Stimulated activated CD4-positive, alpha-beta T cell treated with anti-CD3 and anti-CD28 coated beads, Interleukin-15, amount 100 ng/mL, for 1 hour (primary cell): ENCODE measurements at regions not wholly inside any gene's neighbourhood (a gene's known extent, or its start where the extent isn't known, plus 50 kb on each side); places are given as distances from the start of the nearest gene placed in this dataset.
"Not testable (repeated sequence)": the region's sequence is repeated elsewhere in the genome, so short reads cannot be mapped to it uniquely, and the experiment has no call there.

ENCODE experiments used
- DNase-seq, 2 donors: peaks; one replicate each; pipeline ENCODE4 v3.0.0-alpha.2; 2020; ENCODE audit warnings: low read depth in 1 of 2, low spot score in 1 of 2

DNA sequence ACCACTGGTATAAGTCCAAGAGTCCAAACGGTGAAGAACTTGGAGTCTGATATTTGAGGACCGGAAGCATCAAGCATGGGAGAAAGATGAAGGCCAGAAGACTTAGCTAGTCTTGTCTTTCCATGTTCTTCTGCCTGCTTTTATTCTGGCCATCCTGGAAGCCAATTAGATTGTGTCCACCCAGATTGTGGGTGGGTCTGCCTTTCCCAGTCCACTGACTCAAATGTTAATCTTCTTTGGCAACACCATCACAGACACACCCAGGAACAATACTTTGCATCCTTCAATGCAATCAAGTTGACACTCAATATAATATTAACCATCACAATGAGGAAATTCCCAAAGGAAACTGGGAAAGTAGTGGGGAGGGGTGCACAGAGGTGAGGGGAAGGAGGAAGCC is 340.1 kb downstream of the BMP4 start:
- not testable (repeated sequence) for DNase-seq

DNA sequence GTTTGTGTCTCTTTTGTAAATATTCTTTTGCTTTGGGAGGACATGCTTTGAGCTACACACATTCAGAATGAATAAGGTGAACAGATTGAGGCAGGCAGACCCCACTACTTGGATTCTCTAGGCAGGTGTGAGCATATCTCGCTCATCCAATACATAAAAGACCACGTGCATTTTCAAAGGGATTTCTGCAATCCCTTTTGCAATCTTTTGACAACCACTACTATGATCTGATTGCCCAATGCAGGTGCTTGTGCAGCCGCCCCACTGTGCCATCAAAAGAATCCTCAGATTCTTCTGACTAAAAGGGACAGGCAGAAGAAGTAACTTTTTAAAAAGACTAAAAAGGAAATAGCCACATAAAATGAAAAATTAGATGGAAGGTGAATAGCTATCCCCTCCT is 341.4 kb downstream of the BMP4 start:
- DNase-seq = no peak

DNA sequence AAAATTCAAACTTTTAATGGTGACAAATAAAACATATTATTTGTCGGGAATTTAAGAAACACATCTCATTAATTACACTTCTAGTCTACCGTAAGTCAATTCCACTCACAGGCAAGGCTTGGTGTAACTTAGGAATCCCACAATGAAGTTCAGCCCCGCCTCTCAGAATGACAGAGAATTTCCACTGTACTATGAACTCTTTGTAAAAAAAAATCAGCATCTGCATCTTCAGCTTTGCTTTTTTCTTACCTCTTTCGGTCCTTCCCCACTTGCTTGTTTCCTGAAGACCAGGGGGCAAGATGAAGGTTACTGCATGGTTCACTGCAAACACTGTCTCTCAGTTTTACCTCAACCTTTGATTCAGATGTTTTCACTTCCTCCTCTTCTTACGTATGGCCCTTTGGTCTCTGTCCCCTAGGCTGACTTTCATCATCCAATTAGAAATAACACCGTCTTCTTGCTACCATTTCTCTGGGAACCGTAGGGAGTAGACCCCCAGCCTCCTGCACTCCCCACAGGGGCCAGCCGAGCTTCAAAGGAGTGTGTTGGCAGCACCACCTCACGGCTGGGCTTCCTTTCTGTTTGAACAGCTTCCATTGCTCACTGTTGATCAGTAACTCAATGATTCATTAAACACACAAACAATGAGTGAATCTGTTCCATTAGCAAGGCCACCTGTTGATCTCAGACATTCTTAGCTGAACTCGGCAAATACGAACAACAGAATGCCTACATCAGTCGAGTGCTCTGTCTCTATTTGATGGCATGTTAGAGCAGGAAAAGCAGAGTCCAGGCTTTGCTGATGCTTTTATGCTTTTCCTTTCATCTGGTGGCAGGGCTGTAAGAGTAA is 343.0 kb downstream of the BMP4 start:
- no peak for DNase-seq

DNA sequence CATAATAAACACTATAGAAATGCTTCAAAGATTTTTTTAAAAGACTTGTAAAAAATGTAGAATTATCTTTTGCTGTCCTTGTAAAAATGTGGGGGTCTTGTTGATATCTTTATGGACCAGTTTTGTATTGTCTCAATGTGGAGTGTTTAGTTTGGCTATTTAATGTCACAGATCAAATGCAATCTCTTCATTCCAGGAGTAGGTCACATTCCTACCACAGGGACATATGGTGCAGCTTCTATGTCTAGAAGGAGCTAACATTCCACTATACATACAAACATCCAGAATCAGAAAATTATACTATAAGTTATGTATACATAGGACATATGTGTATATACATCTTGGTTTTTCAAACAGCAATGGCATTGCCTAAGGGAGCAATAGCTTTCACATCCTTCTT is 345.7 kb downstream of the BMP4 start:
- no peak for DNase-seq

DNA sequence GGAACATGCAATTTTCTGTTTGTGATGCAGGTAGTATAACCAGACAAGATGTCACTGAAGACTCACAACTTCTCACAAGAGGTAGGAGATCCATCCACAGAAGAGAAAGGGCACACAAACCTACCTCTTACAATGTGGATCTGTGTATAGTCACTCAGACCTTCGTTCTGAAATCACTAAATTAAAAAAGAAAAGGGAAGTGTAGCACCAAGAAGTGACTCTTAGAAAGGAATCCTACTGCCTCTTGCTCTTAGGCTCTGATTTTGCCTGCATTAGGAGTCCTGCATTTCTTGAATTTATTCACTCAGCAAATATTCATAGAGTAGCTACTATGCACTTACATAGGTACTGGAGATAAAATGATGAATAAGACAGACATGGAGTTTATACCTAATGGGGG is 347.6 kb downstream of the BMP4 start:
- DNase-seq = no peak

DNA sequence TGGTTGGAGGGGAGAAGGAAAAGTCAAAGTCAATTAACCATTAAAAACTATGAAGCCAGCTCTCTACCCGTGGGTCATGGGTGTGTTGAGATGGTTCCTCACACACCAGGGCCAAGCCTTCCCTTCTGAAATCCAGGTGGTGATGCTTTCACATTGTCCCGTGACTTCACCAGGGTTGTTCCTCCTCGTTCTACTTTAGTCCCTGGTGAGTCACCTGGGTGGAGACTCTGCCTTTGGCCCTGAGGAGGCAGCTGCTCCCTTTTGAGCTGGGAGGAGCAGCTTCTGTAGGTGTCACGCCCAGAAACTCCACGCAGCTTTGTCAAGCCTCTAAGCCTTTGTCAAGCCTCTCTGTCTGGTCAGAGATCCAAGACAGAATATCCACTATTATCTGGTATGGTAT is 348.3 kb downstream of the BMP4 start:
- no peak for DNase-seq

DNA sequence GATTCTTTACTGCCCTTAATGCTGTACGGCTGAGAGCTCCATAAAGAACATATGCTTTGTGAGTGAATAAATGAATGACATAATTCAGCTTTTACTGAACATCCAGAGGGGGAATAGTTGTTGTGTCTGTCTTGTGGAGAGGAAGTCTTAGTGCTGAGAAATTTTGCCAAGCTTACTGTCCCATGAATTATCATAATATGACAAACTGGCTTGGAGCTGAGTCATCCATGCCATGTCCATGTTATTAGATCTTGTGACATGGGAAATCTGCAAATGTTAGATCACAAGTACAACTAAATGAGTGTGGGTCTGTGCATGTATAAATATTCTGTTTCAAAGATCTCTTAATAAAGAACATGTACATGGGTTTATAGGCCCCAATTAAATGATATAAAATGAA is 350.4 kb downstream of the BMP4 start:
- no peak for DNase-seq

DNA sequence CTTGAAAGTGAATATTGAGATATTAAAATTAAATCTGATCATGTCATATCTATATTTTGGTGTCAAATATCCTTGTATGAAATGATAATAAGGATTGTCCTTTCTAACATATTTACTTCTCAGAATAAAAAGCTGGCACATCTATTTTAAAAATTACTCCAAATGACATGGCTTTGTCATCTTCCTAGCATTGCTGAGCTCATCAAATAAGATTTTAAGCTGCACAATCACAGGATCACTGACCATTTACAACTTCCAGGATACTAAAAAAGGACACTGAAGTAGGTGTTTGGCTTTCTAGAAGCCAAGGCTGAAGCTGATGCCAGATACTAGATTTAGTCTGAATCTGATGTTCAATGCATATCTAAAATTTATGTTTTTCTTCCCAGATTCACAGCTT is 351.1 kb downstream of the BMP4 start:
- DNase-seq = no peak

DNA sequence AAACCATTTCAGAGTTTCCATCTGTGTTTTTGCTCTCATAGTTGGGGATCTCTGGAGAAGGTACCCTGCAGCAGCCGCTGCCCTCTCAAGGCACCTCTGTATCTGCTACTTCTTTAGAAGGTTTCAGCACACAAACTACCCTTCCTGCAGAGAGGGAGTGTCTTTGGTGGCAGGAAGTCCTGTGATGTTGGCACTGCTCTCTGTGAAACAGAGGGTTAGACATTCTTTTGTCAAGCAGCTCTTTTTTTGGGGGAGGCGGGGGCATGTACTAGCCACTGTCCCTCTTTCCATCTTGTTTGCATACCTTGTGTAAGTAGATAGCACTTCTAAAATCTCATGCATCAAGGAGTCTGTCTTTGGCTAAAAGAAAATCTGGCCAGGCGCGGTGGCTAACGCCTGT is 352.6 kb downstream of the BMP4 start:
- DNase-seq = no peak

DNA sequence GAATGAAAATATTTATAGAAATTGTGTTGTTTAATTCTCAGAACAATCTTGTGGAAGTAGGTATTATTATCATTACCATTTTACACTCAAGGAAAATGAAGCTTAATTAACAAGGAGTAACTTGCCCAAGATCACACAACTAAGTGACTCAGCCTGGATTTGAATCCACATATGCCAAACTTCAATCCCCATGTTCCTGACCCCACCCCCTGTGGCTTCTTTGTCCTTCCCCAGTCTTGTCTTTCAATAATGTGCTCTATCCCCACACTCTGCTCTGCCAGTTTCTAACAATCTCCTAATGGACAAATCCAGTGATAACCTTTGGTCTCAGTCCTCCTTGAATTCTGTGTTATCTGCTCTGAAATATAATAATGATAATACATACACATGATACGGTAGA is 355.2 kb downstream of the BMP4 start:
- DNase-seq = no peak

DNA sequence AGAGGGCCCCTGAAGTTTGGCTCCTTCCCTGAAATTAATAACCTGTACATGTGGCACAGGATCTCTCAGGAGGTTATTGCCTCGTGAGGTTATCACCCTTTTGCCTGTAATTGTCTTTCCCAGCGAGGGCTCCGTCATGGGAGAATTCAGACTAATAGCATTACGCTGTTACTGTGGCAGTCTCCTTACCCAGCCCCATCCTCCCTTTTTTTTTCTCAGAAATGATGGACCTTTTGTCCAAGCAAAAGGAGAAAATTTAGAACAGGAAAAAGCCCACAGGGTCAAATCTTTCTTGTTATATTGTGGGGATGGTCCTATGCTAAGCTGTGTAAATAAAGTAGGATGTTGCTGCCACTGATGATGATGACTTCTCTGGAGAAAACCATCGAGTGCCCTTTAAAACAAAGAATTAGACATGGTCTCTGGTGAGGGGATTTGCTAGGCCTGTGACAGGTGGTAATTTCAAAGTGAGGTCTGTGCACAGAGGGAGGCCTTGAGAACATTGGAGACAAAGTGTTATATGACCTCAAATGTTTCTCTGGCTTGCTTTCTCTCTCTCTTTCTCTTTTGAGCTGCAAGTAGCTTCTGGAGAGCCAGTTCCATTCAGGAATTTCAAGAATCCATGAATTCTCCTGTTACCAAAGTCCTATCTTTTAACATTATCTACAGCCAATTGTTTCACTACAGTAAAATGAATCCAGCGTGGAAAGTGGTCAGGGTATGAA is 357.2 kb downstream of the BMP4 start:
- no peak for DNase-seq

DNA sequence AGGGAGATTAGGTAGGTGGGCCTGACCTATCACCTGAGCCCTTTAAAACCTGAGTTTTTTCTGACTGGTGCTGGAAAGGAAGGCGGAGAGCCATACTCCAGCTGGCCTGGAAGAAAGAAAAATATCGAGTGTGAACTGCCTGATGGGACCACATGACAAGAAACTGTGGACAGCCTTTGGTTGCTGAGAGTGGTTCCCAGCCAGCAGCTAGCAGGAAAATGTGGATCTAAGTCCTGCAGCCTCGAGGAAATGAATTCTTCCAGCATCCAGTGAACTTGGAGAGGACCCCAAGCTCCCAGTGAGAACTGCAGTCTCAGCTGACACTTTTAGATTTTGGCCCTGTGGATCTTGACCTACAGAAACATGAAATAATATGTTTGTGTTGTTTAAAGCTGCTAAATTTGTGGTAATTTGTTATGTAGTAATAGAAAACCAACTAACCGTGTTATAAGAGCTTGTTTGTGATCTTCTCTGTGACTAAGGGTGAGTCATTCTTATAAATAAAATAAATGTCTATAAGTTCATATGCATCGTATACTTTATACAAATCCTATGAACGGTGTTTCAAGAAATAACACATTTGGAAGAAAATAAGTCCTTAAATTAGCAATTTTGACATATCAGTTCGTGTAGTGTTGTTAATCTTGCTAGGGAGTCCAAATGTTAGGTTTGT is 359.6 kb downstream of the BMP4 start:
- no peak for DNase-seq

DNA sequence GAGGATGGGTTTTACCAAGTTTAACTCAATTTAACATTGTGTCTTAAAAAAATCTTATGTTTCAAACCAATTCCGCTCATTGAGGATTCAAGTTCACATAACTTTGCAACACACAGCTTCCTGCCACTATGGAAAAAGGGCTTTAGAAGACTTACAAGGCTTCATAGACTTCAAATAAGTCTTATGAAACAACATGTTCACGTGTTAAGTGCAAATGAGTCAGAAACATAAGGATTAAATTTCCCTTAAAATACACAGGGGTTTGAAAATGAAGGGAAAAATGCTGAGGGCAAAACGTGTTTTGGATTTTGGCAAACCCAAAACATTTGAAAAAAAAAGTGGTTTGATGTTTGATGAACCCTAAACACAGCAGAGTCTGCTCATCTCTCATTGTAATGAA is 364.8 kb downstream of the BMP4 start:
- no peak for DNase-seq

DNA sequence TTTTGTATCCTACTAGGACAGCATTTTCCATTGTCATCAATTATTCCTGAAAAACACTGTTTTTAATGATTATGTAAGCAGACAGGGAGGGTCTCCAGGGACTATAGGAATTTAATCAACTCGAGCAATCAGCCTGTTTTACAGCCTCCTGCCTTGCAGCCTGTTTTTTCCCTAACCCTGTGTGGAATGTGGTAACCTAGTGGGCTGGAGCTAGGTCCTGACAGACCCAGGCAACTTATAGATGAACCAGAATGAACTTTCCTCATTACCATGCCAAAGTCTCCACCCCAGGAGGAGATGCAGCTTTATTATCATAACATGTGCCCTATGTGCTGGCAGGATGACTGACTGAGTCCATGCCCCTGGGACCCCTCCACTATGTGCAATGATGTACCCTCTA is 375.1 kb downstream of the BMP4 start:
- no peak for DNase-seq

DNA sequence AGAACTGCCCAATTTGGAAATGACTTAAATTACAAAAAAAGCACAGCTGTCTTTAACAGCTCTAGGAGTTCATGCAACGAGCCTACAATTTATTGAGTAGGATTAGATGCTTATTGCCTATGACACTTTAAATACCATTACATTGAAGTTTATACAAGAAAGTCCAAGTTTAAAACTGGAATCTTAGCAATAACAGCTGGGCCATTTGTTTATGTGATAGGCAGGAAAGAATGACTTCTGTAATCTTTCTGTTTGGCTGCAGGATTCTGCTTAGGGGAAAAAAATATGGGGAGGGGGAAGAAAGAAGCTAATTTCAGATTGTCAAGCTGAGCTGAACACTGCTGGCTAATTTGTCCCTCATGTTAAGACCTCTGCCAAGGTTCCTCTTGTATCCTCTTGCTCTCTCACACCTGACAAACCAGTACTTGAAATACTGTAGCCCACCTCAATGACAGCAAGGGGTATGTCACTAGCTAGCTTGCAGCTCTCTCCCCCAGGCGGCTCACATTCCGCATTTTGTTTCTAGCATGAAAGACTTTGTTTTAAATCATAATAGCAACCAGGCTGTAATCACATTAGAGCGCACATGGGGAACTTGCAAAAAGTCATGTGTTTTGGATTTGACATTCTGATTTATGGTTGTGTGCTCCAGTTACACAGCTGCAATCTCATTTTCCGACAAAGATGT is 384.8 kb downstream of the BMP4 start:
- no peak for DNase-seq

DNA sequence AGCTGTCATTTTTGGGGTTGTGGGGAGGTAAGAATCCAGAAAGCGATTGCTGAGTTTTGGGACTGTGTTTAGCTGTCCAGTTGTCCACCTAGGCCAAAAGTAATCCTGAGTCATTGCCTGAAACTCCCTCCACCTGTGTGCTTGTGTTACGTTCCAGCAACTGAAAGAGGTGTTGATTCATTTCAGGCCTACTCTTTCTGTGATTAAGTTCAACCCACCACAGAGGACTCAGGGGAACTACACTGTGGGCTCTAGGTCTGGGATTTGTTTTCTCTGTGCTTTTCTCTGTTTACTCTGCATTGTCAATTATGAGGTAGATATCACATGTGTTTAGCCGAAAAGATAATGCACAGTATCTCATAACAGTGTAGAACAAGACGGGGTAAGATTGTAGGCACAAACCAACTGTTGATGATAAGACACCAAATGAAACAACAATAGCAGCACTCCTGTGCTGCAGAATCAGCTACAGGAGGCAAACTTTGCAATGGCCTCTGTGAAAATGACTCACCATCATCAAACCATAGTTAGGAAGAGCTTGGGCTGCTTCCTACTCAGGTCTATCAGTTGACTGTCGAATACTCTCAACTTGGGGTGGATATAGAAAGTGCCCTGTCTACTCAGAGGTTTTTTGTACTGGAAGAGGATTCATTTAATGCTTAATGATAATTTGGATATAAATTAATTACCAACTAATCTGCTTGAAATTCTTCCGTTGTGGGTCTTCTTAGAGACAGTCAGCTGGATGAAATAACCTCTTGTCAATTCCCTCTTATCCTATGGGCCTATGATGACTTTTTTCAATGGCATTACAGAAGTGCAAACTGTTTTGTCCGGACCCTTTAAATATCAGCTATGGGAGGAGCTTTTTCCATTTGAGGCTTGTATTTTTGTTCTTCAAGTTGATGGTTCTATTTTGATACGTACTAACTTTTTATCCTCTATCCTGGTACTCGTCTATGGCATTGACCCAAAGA is 385.9 kb downstream of the BMP4 start:
- no peak for DNase-seq

DNA sequence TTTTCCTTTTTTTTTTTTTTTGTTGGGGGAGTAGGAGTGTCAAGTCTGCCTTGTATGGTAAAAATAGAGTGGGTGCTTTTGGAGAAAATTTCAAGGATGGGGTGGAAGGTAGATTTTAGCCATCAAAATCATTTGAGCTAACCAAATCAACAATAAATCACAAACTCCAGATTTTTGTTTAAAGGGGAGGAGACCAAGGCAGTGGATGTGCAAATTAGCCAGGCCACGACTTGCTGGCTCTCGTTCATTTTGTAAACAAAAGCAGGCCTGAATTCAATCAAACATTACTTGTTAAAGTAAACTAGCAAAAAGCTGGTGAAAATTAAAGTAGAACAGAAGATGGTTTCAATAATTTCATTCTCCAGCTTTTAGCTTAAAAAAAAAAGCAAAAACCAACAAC is 387.2 kb downstream of the BMP4 start:
- no peak for DNase-seq

DNA sequence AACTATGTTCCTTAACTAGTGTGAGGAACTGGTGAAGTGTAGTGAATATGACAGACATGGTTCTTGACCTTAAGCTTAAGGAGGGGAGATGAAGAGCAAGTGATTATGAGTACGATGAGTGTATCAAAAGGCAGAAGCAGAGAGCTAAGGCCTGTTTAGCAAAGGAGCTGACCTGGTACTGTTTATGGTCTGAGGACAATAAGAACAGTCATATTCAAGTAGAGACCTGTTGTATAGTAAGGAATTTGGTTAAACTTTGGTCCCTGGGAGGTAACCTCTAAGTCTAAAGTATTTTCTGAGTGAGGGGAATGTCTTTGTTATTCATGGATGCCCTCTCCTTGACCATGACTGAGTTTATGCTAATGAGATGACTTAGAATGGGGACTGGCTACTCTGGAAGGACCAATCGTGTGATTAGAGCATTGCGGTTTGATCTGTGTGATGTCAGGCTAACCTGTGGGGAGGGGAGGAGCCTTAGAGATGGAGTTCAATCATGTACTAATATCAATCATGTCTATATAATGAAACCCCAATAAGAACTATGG is 389.3 kb downstream of the BMP4 start:
- no peak for DNase-seq

DNA sequence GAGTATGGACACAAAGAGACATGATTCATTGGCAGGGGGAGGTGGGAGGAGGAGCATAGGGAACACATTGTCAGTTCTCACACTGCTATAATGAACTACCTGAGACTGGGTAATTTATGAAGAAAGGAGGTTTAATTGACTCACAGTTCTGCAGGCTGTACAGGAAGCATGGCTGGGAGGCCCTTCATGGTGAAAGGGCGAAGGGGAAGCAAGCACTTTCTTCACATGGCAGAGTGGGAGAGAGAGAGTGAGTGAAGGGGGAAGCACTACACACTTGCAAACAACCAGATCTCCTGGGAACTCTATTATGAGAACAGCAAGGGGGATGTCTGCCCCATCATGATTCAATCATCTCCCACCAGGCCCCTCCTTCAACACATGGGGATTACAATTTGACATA is 391.8 kb downstream of the BMP4 start:
- no peak for DNase-seq

DNA sequence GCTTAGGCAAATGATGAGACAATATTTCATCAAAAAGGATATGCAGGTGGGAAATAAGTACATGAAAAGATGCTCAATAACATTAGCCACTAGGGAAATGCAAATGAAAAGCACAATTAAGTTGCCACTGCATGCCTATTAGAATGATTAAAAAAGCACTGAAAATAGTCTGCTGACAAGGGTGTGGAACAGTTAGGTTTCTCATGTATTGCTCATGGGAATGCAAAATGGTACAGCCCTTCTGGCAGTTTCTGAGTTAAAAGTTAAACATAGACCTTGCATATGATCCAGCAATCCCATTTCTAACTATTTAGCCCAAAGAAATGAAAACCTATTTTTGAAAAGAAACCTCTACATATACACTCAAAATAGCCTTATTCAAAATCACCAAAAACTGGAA is 393.0 kb downstream of the BMP4 start:
- no peak for DNase-seq
